ENCODE measurements at regions not wholly inside any gene's neighbourhood (a gene's known extent, or its start where the extent isn't known, plus 50 kb on each side); places are given as distances from the start of the nearest gene placed in this dataset.

DNA sequence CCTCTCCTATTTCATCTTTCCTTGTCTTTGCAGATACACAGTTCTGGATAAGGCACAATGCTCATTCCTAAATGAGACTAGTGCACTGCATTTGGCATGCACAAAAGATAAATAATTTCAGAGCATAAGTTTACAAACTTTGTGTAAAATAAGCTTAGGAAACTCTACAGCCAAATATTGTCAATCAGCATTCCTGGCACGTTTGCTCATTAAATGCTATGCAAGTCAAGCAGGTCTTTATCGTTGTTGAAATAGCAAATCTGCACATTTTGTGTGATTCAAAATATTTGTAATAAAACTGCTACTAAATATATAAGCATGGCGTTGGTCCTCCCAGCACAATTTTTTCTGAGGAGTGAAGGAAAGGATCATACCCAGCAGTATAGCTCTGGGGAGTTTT lies 322.1 kb upstream of the NOCT start:
- TF ChIP-seq POLR2A (IDR thresholded peaks at IDR 0.05) = no peak
- no peak for TF ChIP-seq CTCF (IDR thresholded peaks at IDR 0.05)
- TF ChIP-seq POLR2AphosphoS5 (IDR thresholded peaks at IDR 0.05) = no peak
